HG02870 (cell line): ENCODE measurements at regions not wholly inside any gene's neighbourhood (a gene's known extent, or its start where the extent isn't known, plus 50 kb on each side); places are given as distances from the start of the nearest gene placed in this dataset.
"Not testable (repeated sequence)": the region's sequence is repeated elsewhere in the genome, so short reads cannot be mapped to it uniquely, and the experiment has no call there.

Experiments used
- ATAC-seq: cut with Tn5 transposase; IDR thresholded peaks from one replicate; pipeline ENCODE4 v1.9.1; 2021; ENCODE audit warnings: mild to moderate bottlenecking, moderate library complexity; ENCODE audit not compliant: unreplicated experiment

DNA sequence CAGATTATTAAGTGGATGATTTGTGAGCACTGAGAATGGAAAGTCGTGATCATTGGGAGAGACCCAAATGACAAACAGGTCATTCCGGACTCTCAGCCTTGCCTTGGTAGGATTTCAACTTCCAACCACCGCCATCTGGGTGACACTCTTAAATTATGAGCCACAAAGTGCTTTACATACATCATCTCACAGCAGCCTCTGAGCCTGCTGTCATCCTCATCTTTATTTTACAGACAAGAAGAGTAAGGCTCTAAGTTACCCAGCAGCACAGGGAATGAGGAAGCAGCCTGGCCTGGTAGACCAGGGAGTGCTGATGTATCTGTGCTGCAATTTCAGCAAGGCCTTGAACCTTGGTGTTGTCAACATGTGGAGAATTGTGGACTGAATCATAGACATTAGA is 105.8 kb upstream of the TRIM2 start:
- ATAC-seq: no peak

DNA sequence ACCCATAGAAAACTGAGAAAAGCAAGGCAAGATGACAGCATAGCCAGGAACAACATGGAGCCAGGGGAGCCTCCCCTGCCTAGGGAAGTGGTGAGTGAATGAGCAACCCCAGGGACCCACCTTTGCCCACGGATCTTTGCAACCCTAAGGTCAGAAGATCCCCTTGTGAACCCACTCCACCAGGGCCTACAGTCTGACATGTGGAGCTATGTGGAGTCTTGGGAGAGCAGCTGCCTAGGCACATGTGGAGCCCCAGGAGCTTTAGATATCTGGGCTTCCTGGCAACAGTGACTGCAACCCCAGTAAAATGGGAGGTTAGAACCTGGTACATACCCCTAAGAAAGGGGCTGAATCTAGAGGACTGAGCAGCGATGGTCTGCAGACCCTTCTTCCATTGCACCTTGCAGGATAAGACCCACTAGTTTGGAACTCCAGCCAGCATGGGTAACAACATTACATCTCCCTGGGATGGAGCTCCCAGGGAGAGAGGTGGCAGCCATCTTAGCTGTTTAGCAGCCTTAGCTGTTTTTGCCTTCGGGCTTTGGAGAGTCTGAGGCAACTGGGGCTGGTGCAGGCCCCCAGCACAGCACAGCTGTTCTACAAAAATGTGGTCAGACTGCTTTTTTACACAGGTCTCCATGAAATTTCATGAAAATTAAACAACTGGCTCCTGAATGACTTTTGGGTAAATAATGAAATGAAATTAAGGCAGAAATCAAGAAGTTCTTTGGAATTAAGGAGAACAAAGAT is 104.7 kb upstream of the TRIM2 start:
- ATAC-seq: no peak

DNA sequence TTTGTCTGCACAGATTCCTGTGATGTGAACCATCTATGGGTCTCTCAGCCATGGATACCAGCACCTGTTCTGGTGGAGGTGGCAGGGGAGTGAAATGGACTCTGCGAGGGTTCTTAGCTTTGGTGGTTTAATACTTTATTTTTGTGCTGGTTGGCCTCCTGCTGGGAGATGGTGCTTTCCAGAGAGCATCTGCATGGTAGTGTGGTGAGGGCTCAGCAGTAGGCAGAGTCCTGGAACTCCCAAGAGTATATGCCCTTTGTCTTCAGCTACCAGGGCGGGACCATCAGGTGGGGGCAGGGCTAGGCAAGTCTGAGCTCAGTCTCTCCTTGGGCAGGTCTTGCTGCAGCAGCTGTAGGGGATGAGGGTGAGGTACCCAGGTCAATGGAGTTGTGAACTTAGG is 97.5 kb upstream of the TRIM2 start:
- ATAC-seq: not testable (repeated sequence)

DNA sequence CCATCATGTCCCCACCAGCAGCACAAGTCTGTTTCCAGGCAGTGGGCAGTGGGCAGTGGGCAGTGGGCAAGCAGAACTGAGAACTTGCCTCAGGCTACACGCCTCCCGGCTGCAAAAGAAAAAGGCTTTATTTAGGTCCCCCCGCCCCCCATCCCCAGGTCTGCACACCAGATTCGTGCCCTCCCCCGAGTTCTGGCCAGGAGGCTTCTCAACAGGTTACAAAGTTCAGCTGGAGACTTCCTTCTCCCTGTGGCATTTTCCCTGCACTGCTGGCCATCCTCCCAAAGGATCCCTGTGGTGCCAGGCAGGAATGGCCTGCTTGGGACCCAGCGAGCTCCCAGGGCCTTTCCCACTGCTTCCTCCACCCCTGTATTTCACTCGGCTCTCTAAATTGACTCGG is 97.0 kb upstream of the TRIM2 start:
- no peak for ATAC-seq

DNA sequence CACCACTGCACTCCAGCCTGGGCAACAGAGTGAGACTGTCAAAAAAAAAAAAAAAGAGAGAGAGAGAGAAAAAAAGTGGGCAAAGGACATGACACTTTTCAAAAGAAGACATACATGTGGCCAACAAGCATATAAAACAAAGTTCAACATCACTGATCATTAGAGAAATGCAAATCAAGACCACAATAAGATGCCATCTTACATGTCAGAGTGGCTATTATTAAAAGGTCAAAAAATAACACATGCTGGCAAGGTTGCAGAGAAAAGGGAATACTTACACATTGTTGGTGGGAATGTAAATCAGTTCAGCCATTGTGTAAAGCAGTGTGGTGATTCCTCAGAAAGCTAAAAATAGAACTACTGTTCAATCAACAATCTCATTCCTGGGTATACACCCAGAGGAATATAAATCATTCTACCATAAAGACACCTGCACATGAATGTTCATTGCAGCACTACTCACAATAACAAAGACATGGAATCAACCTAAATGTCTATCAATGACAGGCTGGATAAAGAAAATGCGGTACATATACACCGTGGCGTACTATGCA is 94.9 kb upstream of the TRIM2 start:
- ATAC-seq: no peak

DNA sequence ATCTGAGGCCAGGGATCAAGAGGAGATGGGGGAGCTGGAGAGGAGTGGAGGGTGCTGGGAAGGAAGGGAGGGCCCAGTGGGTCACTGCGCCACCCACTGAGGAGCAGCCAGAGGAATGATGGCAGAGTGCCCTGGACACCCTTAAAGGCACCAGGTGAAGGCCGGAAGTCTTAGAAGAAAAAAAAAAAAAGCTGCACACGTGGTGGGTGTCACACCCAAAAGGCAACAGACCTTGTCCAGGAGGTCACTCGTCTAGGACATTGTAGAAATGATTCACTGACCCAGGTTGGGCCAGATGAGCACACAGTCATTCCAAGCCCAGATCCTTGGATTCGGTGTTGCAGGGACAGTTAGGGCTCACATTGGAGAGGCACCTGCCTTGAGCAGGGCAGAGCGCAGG is 93.5 kb upstream of the TRIM2 start:
- ATAC-seq: no peak

DNA sequence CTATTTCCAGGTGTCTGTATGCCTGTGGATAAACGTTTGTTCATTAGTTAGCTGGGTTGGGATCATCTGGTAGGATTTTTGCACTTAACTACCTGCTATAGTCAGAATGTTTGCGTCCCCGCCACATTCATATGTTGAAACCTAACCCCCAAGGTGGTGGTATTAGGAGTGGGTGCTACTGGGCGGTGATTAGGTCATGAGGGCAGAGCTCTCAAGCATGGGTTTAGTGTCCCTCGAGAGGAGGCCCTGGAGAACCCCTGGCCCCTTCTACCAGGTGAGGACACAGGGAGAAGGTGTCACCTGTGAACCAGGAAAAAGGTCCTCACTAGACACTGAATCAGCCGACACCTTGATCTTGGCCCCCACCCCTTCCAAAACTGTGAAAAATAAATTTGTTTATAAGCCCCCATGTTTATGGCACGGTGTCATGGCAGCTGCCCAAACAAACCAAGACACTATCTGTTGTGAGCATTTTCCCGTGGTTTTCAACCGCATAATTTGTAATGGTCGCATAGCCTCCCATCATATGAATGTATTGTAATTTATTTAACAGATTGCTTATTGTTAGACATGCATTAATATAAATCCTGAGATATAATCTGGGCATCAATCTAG is 92.7 kb upstream of the TRIM2 start:
- ATAC-seq: no peak

DNA sequence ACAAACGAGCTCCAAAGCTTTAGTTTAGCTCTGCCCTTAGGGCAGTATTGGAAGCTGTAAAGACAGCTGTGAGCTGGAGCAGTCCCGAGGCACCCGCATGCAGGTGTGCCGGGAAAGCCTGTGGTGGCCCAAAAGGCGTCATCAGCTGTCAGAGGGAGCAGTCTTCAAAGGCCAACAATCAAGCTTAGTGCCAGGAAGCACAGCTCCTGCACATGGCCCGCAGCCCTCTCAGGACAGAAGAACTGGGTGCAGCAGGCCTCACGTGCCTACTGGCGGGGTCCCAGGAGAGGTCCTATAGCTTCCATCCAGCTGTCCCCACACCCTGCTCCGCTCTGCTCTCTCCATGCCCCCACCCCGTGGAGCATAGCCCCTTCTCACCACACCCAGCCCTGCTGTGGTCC is 92.2 kb upstream of the TRIM2 start:
- no peak for ATAC-seq

DNA sequence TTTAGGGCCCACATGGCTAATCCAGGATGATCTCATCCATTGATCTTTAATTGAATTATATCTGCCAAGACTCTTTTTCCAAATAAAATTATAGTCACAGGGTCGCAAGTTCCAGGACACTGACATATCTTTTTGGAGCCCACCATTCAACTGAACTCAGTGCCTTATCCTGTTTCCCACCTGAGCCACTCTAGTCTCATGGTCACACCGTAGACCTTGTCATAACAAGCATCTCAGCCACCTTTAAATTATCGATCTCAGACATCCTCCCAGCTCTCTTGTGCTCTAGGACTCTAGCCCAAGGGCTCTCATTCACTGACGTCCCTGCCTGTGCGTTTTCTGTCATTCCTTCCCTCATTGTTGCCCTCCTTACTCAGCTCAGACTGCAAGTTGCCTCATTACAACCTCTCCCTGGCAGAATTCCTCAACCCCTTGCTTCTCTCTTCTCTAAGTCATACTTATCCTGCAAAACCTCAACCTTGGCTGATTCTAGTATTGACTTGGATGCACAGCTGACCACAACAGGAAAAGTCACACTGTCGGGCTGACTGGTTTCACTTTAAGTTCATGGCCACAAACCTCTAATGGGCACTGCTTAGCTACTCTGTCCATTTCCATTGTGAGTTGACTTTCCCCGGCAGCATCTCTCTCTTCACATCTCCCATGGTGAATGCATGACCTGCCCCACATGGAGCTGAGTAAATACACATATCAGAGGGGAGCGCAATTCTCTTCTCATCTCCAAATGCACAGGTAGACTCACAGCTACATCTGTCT is 91.0 kb upstream of the TRIM2 start:
- ATAC-seq: no peak

DNA sequence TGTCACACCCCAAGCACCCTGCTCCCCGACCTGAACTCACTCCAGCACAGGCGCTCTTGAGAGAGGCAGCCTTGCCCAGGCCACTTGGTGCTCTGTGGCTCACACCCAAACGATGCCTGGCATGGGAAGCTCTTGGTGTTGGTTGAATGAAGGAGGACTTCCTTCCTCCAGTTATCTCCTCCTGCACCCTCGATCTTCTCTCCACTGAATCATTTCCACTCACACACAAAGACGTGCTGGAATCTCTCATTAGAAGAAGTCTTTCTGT is 90.5 kb upstream of the TRIM2 start:
- ATAC-seq: no peak

DNA sequence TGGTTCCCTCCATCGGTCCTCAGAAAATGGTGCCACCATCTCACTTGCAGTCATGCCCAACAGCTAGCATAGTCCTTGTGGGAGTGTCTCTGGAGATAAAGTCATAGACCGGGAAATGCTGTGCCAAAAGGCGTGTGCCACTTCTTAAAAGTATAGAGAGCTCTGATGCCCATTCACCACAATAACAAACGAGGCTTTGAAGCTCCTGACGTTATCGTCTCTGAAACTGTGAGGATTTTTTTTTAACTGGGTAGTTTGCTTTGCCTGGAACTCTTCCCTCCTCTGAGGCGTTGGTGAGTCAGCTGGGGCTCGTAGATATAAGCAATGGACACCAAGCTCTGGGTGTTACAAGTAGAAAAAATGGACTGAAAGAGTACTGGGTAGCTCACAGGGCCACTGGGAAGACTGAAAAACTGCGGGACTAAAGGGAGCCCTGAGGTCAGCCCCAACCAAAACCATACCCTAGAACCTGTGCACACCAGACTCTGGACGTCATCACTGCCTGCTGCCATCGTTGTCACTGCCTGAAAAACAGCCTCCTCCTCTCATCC is 89.4 kb upstream of the TRIM2 start:
- no peak for ATAC-seq

DNA sequence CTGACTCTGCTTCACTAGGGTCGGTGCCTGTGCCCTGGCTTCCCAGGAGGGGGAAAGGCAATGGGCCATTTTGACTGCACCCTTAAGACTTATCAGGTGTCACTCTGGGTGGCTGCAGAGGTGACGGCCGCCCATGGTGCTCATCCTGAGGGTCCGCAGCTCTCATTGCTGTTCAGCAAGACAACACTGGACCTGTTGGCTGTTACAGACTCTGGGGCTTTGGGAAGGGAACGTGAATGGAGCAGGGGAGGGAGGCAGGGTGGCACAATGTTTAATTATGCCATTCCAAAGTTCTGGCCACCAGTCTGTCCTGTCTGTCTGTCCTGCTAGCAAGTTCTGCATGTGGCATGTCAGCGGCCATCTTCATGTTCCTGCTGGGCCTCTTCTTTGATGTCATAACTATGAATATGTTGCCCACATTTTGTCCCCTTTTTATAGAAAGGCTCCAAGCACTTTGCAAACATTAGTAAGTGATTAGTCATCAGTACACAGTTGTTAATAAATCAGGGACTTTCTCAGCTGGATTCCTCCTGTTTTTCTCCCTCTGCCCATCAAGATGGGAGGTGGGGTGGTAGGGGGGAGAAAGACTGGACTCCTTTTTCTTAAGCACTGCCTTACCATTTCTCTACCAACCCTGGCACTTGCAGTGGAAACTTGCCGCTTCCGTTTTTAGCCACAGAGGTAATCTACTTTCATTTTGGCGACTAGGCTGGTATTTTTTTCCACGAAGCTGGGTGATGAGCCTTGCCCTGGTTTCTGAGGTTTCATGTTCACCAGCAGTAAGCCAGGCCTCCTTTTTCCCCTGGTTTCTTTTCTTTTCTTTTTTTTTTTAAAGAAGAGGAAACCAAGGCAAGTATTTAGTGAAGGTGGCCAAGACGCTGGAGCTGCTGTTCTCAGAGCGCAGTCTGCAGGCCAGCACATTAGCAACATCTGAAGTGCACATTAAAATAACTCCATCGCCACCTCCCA is 88.6 kb upstream of the TRIM2 start:
- no peak for ATAC-seq

DNA sequence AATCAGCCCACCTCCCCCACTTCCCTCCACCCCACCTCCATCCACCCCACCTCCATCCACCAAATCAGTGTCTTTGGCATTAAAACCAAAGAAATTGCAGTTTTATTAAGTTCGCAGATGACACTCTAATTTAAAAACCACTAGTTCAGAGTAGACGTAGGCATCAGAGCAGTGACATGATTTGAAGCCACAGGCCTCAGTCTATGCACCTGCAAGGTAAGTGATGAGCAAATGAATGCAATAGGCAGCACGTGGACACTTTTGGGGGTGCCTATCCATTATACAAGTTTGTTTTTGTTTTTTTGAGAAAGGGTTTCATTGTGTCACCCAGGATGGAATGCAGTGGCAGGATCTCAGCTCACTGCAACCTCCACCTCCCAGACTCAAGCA is 88.0 kb upstream of the TRIM2 start:
- ATAC-seq: no peak

DNA sequence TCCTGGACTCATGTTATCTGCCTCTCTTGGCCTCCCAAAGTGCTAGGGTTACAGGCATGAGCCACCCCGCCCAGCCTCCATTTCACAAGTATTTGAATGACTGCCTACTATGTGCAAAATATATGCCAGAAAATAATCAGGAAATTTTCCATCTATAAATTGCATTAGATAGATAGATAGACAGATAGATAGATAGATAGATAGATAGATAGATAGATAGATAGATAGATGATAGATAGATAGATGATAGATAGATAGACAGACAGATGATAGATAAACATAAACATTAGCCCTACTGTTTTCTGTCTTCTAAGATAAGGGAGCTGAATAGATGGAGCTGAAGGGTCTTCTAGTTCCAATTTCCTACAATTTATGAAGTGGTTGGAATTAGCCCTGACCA is 87.4 kb upstream of the TRIM2 start:
- ATAC-seq: no peak

DNA sequence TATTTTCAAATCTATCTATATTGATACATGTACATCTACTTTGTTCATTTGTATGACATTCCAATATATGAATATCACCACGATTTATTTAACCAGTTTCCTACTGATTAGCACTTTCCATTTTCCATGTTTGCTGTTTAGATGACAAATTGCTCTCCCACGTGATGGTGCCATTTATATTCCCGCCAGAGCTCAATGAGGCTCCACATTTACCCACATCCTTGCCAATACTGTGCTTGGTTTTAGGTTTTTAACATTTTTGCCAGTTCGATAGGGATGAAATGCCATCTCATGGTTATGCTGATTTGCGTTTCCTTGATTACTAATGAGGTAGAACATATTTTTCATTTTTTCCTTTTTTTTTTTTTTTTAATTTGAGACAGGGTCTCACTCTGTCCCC is 86.7 kb upstream of the TRIM2 start:
- ATAC-seq: no peak

DNA sequence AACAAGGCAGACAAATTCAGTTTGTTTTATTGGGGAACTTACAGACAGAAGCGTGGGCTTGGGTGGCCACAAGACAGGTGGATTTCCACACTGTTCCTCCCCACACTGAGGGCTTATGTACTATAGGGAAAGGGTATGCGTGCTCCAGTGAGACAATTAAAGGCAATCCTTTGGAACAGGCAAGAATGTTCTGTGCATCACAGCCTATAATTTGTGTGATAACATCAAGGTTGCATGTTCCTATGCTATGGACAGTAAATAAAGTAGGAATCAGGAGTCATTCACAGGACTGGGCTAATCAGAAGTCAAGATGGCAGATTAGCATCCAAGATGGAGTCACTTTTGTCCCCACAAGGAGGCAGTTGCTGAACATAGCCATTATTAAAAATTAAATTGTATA is 84.6 kb upstream of the TRIM2 start:
- ATAC-seq: no peak

DNA sequence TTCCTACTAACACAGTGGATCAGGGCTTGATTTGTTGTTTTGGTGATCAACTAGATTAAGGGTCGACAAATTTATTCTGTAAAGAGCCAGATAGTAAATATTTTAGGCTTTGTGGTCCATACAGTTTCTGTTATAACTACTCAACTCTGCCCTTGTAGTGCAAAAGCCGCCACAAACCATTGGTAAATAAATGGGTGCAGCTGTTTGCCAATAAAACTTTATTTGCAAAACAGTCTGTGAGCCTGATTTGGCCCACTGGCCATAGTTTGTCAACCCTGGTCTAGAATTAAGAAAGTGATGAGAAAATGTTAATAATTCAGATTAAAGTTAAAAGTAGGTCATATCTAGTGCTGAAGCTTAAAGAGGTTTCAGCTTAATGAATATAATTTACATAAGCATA is 84.0 kb upstream of the TRIM2 start:
- no peak for ATAC-seq

DNA sequence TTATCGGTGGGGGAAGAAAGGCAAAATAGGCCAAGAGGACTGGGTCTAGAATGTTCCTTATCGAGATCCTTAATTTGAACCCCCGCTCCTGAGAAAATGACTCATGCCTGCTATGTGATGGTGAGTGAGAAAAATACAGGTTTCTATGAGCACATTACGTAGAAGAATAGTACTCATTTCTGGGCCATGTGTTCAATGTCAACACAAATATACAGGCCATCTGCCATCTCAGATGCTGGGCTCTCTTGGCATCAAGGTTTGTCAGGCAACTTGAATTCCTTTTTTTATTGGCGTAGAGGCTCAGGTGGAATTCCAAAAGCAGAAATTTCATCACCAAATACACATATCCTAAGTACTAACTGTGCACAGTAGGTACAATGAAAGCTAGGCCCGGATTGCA is 81.4 kb upstream of the TRIM2 start:
- no peak for ATAC-seq

DNA sequence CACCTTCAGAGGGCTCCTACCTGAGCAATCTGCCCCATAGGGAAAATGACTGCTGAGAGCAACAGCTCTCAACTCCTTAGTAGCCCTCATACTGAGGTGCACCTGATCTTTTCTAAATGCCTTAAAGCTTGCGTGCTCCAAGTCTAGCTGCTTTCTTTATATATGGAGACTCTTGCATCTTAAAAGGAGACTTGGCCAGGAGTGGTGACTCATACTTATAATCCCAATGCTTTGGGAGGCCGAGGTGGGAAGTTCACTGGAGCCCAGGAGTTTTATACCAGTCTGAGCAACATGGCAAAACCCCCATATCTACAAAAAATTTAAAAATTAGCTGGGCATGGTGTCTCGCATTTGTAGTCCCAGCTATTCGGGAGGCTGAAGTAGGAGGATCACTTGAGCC is 78.1 kb upstream of the TRIM2 start:
- ATAC-seq: no peak

DNA sequence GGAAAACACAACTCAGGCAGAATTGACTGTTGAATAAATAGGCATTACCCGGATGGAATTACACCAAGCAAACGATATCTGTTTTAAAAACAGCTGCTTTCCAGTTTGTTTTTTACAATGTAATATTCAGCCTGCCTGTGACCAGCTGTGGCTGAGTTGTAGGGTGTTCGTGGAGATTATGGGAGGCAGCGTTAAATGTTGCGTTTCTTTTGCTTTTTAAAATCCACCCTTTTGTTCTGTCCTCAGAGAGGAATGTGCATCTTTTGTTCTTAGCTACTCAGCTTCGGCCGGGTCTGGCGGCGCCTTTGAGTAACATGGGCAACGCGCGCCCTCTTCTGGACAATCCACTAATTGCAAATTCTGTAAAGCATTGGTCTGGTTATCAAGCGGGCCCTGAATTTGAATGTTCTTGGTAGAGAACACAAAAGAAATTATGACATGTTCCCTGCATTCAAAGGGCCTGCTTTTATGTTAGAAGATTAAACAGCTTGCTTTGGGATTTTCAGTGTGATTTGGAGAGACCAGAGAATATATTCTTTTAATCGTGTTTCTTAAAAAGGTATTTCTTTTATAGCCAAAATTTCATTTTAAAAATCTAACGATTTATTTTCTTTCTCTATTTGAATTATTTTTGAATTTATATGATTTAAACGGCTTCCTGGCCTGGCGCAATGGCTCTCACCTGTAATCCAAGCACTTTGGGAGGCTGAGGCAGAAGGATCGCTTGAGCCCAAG is 76.3 kb upstream of the TRIM2 start:
- ATAC-seq: no peak
